GM10248 (cell line): ENCODE measurements at regions not wholly inside any gene's neighbourhood (a gene's known extent, or its start where the extent isn't known, plus 50 kb on each side); places are given as distances from the start of the nearest gene placed in this dataset.

Experiments
- CTCF ChIA-PET: fragments of 300-600 bp; sonication (Branson Sonifier 250); formaldehyde crosslinking; extraction: SDS; loops from one replicate; lab custom pipeline; 2021; ENCODE audit warnings: antibody characterized with exemption; lab: Yijun Ruan, JAX
- POLR2A ChIA-PET: fragments of 350-650 bp; sonication (Branson Sonifier 250); formaldehyde crosslinking; extraction: SDS; loops from one replicate; lab custom pipeline; 2020; ENCODE audit warnings: antibody characterized with exemption; lab: Yijun Ruan, JAX
- DNase-seq: peaks from one replicate; pipeline ENCODE4 v3.0.0; 2012; ENCODE audit errors: extremely low spot score
- TF ChIP-seq, protein P1 (sequence below): IDR thresholded peaks from 2 replicates; pipeline ENCODE4 v1.5.1; 2012; ENCODE audit warnings: mild to moderate bottlenecking, low read depth; ENCODE audit errors: extremely low read depth, missing control alignments, control extremely low read depth

DNA sequence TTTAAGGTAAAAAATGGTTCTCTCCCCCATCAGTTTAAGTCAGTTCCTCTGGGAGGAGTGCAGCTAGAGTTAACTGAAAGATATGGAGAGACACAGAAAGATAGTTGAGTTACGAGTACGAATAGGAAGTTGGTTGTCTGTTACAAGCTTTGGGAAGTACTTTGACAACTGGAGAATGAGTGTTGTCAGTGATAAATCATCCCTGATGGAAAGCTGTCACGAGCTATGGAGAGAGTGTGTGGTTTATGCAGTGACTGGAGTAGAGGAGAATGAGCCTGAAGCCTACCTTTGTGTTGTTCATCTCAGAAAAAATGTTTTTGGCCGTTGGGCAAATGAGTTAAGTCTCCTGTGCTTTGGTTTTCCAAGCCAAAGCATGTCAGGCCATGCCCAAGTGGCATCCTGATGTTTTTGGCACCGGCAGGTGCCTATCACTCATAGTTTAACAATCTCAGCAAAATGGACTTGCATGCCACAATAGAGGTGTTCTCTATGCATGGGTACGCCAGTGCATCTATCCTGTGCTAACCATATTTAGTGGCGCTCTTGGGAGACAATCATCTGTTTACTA, 350.2 kb downstream of the IRS2 start:
- DNase-seq = no peak
- POLR2A ChIA-PET = no interaction called here
- TF ChIP-seq, protein P1, sequence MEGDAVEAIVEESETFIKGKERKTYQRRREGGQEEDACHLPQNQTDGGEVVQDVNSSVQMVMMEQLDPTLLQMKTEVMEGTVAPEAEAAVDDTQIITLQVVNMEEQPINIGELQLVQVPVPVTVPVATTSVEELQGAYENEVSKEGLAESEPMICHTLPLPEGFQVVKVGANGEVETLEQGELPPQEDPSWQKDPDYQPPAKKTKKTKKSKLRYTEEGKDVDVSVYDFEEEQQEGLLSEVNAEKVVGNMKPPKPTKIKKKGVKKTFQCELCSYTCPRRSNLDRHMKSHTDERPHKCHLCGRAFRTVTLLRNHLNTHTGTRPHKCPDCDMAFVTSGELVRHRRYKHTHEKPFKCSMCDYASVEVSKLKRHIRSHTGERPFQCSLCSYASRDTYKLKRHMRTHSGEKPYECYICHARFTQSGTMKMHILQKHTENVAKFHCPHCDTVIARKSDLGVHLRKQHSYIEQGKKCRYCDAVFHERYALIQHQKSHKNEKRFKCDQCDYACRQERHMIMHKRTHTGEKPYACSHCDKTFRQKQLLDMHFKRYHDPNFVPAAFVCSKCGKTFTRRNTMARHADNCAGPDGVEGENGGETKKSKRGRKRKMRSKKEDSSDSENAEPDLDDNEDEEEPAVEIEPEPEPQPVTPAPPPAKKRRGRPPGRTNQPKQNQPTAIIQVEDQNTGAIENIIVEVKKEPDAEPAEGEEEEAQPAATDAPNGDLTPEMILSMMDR = no peak
- CTCF ChIA-PET = interaction anchor here (1.7 kb wide), 1 partner anchor 11 kb away, joined by 3 read pairs; no protein-coding TSS in a partner anchor

DNA sequence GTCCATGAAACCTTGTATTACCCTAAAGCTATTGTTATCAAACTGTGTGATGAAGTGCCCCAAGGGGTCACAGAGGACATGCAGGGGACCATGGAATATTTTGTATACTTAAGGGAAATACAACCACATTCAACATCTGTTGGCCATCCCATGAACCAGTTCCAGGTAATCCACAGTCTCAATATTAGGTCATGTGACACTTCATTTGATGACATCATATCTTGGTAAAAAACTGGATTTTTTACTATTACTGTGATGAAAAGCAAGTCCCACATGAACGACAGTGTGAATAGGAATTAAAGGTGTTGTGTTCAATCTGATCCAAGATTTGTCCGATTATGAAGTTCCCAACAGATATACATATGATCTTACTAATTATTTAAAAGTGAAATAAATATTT, 355.2 kb downstream of the IRS2 start:
- ChIA-PET POLR2A (no interaction called here), CTCF (no interaction called here)
- DNase-seq = no peak
- TF ChIP-seq, protein P1 = no peak

DNA sequence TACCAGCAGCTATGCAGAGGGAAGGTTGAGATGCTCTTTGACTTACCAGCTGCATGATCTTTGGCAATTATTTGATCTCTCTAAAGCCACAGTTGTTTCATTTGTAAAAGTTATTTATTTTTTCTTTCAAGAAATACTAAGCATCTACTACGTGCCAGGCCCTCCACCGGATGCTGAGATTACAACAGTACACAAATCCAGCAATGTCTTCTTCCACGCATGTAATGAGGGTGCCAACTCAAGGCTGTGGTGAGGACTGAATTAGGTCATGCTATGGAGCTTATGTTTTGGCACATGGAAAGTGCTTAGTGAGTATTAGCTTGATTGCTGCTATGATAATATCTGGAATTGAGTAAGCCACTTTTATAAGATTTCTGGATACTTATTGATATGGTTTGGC, 358.2 kb downstream of the IRS2 start:
- TF ChIP-seq, protein P1 = no peak
- CTCF ChIA-PET = no interaction called here
- DNase-seq = no peak
- POLR2A ChIA-PET = no interaction called here

DNA sequence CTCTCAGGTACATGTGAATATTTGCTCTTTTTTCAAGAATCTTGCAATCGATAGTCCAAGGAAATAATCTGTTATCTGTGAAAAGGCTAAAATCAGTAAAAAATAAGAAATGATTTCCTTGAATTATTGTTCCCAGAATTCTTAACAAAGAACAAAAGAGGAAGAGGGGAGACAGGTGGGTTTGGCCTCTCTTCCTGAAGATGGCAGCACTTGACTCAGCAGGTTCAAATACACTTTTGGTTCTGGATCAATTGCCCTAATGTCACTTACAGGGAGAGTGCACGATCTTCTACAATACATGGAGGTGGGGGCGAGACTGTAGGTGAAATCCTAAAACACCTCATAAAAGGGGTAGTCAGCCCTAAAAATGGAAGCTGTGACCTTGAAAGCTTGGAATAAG, 358.7 kb downstream of the IRS2 start:
- POLR2A ChIA-PET = no interaction called here
- CTCF ChIA-PET = no interaction called here

DNA sequence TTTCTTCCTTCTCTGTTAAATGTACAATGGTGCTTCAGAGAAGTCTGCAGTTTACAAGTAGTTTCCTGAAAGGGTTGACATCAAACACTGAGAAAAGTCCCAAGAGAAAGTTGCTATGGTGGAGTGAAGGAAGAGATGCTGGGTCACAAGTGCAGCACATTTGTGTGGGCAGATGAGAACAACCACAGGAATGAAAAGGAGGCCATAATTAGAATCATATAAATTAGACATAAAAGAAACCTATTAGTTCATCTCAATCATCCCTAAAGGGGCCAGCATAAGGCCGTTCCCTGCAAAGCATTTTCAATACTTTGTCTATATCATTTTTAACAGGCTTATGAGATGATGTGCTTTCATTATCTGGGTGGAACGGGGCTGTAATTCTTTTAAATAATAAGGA, 359.2 kb downstream of the IRS2 start:
- CTCF ChIA-PET = no interaction called here
- no peak for DNase-seq
- POLR2A ChIA-PET = no interaction called here
- TF ChIP-seq, protein P1 = no peak

More for the DNA sequence above, 358.7 kb downstream of the IRS2 start:
- DNase-seq = no peak
- TF ChIP-seq, protein P1 = no peak

DNA sequence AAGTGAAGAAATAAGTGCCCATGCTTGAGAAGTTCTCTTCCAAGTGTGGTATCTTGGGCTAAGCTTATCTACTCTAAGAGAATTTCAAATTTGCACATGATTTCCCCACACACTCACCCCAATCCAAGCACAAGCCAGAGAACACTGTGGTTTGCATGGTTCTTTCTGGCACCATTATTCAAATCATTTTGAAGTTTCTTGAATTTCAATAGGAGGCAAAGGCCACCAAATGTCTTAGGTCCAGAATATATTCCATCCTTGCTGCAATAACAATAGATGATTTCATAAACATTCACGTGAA, 359.7 kb downstream of the IRS2 start:
- TF ChIP-seq, protein P1 = no peak
- DNase-seq = no peak
- CTCF ChIA-PET = no interaction called here
- POLR2A ChIA-PET = no interaction called here
